Left ventricle myocardium superior (tissue), 1 donor: ENCODE measurements at regions not wholly inside any gene's neighbourhood (a gene's known extent, or its start where the extent isn't known, plus 50 kb on each side); places are given as distances from the start of the nearest gene placed in this dataset.
"Not testable (repeated sequence)": the region's sequence is repeated elsewhere in the genome, so short reads cannot be mapped to it uniquely, and the experiment has no call there.

Experiments used
- ATAC-seq: fragments of 200-7000 bp; cut with Tn5 transposase; one replicate; pipeline ENCODE4 v1.9.1; 2020; ENCODE audit warnings: mild to moderate bottlenecking, moderate library complexity
- DNase-seq: peaks from one replicate; pipeline ENCODE4 v3.0.0-alpha.2; 2020
- intact Hi-C: fragments of 100-400 bp; cut with micrococcal nuclease; formaldehyde crosslinking; loops from one replicate; pipeline ENCODE4 v1.11.0; 2022
- donor health status: DM: no; HTN: yes; CAD: no; lungs with severe emphysema.

DNA sequence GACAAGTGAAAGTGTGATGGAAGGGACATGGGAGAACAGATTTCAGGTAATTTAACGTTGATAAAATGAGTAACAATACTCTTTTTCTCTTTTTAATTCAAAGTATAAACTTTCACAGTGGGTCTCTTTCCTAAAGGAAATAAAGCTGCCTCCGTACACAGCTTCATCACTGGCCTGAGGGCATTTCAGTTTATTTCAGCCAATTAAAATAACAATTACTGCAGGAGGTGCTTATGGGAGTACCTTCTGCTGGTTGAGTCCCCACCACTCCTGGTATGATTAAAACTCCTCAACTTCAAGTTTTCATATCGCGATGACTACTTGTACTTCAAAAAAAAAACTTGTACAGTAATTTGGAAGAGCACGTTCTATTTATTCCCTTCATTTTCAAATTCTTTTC is 1845.9 kb downstream of the MAT2B start:
- no peak for ATAC-seq
- intact Hi-C loops: no loop called here
- no peak for DNase-seq

DNA sequence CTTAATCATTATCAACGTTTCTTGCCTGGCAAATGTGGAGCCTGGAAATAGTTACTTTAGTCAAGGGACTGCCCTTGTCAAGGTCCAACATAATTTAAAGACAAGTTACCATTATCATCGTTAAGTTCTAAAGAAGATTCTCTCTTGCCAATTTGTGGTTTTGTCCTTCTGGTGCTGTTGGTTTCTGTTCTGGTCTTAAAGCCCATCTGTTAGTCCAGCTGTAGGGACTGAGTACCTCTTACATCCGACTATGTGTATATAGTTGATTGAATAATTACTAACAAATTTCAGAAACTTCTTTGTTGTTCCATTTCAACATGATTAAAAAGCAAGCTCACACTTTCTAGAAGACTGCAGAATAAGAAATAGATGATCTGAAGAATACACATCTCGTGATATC is 1854.9 kb downstream of the MAT2B start:
- ATAC-seq: no peak
- intact Hi-C loops: no loop called here
- no peak for DNase-seq

DNA sequence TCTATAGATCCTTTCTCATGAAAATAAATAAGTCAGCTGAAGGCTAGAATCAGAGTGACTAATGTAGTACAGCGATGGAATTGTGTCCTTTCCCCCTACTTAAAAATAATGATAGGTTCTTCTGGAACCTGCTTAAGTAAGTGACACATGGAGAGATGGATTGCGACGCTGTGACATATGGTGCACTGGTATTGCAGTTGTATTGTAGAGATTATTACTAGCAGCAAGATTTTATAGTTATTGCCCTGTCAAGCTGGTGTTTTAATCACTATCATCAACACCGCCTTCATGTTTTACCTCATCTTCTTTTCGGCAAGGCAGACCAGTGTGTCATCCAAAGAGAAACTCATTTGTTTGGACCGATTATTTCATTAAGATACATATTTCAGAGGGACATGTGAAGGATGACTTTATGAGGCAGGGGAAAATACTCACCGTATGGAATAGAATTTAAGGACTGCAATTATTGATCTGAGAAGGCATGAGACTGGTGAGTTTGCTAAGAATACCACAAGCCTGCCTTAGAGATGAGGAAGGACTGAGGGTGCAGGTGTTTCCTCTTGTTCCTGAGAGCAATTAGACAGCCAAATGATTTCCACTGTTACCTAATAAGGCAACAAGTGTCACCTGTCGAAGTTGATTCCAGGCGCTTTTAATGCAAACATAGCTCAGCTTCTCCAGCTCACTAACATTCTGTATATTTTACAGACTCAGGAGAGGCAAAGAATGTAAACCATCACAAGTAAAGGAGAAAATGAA is 1855.5 kb downstream of the MAT2B start:
- ATAC-seq: no peak
- intact Hi-C loops: no loop called here
- no peak for DNase-seq

DNA sequence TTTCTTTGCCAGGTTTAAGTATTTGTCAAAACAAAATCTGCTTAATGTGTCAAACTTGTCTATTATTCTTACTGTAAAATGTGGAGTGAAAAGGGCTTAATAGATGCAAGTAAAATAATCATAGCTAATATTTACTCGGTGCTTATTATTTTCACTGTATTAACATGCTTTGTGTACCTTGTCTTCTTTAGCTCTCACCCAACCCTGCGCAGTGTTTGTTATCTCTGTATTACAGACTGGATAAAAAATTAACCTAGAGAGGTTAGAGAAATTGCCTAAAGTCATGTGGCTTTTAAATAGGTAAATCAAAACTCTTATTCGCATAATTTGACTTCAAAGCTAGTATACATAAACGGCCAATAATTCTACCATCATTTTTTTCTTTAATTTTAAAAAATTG is 1864.8 kb downstream of the MAT2B start:
- no peak for DNase-seq
- ATAC-seq: no peak
- intact Hi-C loops: no loop called here

DNA sequence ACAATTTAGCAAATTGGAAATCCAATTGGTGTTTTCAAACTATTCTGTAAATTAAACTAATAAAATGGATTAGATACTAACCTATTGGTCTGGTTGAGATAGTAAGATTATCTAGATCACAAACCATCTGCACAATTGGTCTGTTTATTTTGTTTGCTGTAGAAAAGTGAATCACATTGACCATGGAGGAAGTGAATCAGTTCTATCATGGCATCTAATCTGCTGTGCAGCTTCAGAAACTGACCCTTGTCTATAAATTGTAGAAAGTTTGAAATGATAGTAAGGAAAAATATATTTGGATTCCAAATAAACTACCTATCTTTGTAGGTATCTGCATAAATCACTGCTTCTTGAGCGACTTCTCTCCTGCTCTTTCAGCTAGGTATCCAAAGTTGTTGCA is 1865.4 kb downstream of the MAT2B start:
- no peak for DNase-seq
- ATAC-seq: no peak
- intact Hi-C loops: no loop called here

DNA sequence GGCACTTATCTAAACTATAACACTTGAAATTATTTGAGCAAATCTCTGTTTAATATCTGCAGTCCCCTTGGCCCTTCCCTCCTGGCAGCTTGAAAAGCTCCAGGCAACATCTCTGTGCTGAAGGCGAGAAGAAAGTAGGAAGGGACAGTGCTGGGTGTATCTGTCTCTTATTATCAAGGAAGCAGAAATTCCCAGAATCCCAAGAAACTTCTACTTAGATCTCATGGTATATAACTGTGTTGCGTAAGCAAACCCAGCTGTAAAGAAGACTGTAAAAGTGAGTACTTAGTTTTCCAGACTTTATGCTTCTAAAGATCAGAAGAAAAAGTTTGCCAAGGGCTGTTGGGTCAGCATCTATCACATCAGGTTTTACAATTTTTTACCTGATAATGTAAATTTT is 1869.8 kb downstream of the MAT2B start:
- intact Hi-C loops: no loop called here
- no peak for ATAC-seq

DNA sequence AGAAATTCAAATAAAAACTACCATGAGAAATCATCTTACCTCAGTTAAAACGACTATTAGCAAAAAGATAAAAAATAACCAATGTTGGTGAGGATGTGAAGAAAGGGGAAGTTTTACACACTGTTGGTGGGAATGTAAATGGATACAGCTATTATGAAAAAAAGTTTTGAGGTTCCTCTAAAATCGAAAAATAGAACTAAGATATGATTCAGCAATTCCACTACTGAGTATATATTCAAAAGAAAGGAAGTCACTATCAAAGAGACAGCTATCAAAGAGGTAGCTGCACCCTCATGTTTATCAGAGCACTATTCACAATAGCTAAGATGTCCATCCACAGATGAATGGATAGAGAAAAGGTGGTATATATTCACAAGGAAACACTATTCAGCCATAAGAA is 1888.4 kb downstream of the MAT2B start:
- DNase-seq (no peak), ATAC-seq (no peak)
- intact Hi-C loops: no loop called here

More for the DNA sequence above, 1869.8 kb downstream of the MAT2B start:
- no peak for DNase-seq

DNA sequence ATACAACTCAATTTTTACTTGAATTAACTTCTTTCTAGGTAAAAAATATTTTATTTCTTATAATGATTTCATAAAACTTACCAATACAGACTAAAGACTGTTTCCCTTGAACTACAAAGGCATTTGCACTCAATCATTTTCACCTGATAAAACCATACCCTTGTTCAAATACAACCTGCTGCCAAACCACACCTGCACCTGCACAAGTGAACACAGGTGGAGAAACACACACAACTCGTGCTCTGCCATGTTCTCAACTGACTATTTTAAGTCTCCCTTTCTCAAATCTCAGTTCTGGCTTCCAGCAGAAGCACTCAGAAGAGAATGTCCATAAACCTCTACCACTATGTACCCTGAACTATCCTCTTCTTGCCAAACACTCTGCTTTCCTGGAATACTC is 1892.1 kb downstream of the MAT2B start:
- DNase-seq: no peak
- ATAC-seq: no peak
- intact Hi-C loops: no loop called here

DNA sequence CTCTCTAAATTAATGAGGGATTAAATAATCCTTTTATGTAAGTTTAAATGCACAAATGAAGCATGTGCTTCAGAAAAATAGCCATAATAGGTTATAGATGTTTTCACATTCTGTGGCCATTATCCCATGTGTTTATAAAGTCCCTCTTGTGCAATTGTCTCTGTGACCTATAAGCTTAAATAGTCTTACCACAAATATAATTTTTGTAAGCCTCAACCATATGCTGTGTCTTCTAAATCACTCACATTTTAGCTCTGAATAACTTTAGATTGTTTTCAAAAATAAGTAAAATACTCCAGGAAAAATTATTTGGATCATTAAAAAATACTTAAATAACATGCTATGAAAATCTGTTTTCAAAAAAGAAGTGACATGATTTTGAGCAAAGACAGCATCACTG is 1894.7 kb downstream of the MAT2B start:
- DNase-seq (no peak), ATAC-seq (no peak)
- intact Hi-C loops: no loop called here

DNA sequence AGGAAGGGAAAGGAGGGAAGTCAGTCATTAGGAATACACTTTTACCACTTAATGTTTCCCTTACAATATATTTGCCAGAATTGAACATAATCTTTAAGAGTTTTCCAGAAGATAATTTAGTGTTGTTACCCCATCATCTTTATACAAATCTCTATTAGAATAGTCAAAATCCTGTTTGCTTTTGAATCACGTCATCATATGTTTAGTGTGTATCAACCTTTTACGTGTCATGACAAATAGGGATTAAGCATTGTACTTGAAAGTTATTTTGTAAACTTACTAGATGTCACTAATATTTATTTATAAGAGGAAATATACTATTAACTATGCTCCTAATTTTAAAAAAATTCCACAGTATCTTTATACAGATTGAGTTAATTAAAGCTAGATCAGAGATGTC is 1899.5 kb downstream of the MAT2B start:
- DNase-seq (no peak), ATAC-seq (no peak)
- intact Hi-C loops: no loop called here

DNA sequence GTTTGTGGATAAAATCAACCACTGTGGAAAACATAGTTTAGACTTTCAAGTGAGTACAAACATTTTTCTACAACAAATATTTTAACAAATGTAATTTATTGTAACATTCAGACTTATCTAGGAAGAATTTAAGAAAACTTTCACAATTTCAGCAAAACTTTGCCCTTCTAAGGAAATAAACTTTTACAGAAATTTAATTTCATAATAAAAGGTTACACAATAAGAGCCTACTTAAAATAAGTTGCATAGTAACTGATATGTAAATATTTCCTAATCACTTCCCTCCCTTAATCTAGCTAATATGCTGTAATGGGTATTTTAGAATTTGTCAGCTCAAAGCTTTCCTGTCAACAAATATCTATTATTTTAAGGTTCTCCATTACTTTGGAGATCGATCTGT is 1899.9 kb downstream of the MAT2B start:
- intact Hi-C loops: no loop called here
- no peak for ATAC-seq

DNA sequence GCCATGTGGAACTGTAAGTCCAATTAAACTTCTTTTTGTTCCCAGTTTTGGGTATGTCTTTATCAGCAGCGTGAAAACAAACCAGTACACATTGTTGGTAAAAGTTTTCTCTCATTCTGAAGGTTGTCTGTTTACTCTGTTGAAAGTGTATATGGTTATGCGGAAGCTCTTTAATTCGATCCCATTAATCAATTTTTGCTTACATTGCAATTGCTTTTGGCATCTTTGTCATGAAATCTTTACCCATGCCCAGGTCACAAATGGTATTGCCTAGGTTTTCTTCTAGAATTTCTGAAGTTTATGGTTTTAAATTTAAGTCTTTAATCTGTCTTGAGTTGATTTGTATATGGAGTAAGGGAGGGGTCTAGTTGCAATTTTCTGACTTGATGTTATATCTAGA is 1901.9 kb downstream of the MAT2B start:
- ATAC-seq (no peak), DNase-seq (no peak)
- intact Hi-C loops: no loop called here

More for the DNA sequence above, 1899.9 kb downstream of the MAT2B start:
- no peak for DNase-seq

DNA sequence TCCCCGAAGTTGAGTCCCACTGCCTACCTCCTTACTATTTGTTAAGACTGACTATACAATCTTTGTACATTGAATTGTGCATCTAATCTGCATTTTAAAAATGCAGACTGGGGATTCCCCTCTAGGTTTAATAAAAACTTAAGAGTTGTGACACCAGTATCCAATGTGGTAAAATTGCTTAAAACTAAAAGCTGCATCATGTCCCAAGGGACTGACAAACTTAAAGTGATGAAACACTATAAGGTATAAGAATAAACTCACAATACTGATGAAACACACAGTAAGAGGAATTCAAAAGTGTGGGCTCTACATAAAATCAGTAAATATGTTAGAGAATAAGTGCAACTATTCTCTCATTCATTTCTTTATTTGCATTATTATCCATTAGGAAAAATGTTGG is 1905.1 kb downstream of the MAT2B start:
- no peak for ATAC-seq
- DNase-seq: no peak
- intact Hi-C loops: no loop called here

DNA sequence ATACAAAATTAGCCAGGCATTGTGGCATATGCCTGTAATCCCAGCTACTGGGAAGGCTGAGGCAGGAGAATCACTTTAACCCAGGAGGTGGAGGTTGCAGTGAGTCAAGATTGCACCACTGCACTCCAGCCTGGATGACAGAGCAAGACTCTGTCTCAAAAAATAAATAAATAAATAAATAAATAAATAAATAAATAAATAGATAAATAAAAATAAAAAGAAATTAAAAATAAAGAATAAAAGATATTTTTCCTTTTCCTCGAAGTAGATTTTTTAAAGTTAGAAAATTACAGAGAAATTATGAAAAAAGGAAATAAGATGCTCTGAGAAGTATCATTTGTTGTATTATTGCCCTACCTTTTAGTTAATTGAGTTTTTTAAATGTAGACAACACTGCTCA is 1906.1 kb downstream of the MAT2B start:
- ATAC-seq, intact Hi-C loops, DNase-seq: not testable (repeated sequence)

DNA sequence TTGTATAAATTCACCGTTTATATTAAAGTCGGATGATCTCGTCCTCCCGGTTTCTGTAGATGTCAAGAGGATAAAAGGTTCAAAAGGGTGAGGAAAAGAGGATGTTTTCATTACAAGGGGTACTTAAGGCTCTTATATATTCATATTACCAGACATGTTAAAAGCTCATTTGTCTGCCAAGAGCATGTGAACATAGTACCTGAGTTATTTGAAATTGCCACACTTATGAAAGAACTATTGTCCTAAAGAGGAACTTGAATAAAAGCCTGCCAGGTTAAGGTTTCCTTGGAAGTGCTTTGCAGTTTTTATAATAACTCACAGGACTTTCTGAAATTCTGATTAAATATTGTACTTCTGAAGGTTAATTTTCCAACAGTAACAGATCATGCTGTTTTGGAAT is 1915.1 kb downstream of the MAT2B start:
- intact Hi-C loops: no loop called here
- no peak for ATAC-seq
- DNase-seq: no peak

DNA sequence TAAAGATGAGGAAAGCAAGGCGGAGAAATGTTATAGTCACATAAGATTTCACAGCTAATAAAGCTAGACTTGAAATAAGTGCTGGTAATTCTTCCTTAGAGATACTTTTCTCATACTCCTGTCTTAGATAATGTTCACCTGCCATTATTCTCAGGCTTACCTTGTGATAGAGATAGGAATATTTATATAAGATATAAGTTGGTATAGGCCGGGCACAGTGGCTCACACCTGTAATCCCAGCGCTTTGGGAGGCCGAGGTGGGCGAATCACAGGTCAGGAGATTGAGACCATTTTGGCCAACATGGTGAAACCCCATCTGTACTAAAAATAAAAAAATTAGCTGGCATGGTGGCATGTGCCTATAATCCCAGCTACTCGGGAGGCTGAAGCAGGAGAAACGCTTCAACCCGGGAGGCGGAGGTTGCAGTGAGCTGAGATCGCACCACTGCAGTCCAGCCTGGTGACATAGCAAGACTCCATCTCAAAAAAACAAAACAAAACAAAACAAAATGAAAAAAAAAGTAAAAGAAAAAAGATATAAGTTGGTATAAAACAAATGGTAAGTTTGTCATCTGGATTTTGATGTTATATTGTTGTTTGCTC is 1918.4 kb downstream of the MAT2B start:
- intact Hi-C loops: no loop called here
- DNase-seq (no peak), ATAC-seq (no peak)

DNA sequence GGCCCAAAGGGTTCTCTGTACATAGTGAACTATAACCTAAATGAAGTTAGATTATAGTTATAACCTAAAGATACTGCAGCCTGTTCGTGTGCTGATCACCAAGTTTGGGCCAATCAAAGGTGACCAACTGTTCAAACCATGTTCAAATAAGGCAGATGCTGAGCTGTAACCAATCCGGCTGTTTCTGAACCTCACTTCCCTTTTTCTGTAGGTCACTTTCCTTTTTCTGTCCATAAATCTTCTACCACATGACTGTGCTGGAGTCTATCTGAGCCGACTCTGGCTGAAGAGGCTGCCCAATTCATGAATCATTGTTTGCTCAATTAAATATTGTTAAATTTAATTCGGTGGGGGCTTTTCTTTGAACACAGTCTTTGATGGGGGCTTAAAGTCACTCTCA is 1920.2 kb downstream of the MAT2B start:
- DNase-seq (no peak), ATAC-seq (no peak)
- intact Hi-C loops: no loop called here

DNA sequence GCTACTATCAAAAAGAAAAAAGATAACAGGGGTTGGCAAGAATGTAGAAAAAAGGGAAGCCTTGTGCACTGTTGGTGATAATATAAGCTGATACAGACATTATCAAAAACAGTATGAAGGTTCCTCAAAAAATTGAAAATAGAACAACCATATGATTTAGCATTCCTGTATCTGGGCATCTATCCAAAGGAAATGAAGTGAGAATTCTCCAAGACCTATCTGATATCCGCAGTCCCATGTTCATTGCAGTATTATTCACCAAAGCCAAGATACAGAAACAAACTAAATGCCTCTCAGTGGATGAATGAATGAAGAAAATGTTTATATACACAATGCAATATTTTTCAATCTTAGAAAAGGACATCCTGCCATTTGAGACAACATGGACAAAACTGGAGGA is 1943.3 kb downstream of the MAT2B start:
- DNase-seq (no peak), ATAC-seq (no peak)
- intact Hi-C loops: no loop called here

DNA sequence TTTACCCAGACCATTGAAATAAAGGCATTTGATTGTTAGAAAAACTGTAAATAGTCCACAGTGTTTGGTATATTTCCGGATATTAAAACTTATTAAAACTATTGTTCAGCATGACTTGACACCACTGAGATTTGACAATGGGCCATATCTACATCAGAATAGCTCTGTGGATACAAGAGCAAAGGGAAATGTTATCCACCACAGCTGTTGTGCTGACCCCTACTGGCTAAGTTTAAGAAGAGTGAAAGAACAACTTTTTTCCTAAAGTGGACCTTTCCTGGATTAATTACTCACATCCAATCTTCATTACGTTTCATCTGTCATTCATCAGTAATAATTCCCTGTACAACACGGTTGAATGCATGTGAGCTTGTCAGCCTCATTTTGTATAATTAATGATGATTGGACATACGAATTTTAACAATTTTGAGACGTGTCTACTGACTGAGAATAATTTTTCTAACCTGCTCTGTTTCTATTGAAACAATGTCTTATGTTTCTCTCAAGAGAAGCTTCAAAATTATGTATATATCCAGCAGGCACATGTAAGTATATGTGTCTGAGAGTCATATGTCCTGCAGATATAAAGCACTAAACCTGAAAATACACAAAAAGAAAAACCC is 1952.6 kb downstream of the MAT2B start:
- DNase-seq: no peak
- no peak for ATAC-seq
- intact Hi-C loops: no loop called here

DNA sequence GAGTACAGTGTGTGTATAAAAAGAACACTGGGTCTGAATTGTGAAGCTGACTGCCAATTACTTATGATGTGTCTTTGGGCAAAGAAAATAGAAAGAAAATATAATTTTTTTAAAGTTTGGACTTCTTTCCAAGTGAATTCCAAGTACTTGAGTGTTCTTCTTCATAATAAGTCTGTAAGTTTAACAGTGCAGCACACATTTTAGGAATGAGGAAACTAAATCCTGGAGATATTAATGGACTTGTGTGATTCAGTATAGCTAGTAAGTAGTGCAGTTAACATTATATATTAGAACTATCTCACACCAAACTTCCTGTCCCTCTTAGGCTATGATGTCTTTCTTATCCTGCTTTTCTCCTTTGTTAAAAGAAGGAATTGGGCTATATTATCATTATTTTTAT is 1953.8 kb downstream of the MAT2B start:
- no peak for DNase-seq
- intact Hi-C loops: no loop called here
- no peak for ATAC-seq

DNA sequence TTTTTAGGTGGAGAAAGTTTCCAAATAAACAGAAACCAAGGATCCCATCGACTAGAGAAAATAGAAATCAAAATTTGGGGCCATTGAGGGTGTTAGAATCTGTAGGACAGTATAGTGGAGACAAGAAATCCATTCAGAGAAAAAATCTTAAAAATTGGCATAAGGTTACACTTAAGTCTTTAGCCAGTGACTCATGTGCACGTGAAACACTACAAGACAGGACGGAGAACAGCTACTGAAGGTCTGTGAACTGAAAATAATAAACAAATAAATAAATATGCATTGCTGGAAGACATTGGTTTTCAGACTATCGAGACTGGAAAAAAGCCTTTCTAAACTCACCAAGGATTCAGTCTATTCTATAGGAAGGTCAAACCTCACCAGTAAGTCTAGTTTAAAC is 1955.5 kb downstream of the MAT2B start:
- DNase-seq (no peak), ATAC-seq (no peak)
- intact Hi-C loops: no loop called here
